HUES64 (cell line): ENCODE measurements at regions not wholly inside any gene's neighbourhood (a gene's known extent, or its start where the extent isn't known, plus 50 kb on each side); places are given as distances from the start of the nearest gene placed in this dataset.
A peak's percentile ranks its signal among the peaks of the same experiment; 100 is the strongest.

ENCODE experiments used
- H3K27ac ChIP-seq: 2 replicates; pipeline ENCODE4 v1.7.0; 2013; ENCODE audit warnings: low read depth, low read length, inconsistent platforms
- H3K27me3 ChIP-seq: 2 replicates; pipeline ENCODE4 v1.6.1; 2013; ENCODE audit warnings: mild to moderate bottlenecking, low read length; ENCODE audit not compliant: insufficient read depth
- H3K36me3 ChIP-seq: 2 replicates; pipeline ENCODE4 v1.6.1; 2013; ENCODE audit warnings: mild to moderate bottlenecking, low read length; ENCODE audit not compliant: insufficient read depth
- H3K4me1 ChIP-seq: 2 replicates; pipeline ENCODE4 v1.6.1; 2013; ENCODE audit warnings: mild to moderate bottlenecking, low read length, moderate library complexity; ENCODE audit not compliant: insufficient read depth
- H3K4me3 ChIP-seq: 2 replicates; pipeline ENCODE4 v1.5.1; 2013; ENCODE audit warnings: mild to moderate bottlenecking, low read length, moderate library complexity
- H3K9ac ChIP-seq: 2 replicates; pipeline ENCODE4 v1.6.1; 2013; ENCODE audit warnings: mild to moderate bottlenecking, low read depth, low read length
- H3K9me3 ChIP-seq: 2 replicates; pipeline ENCODE4 v1.6.1; 2013; ENCODE audit warnings: low read depth, low read length; ENCODE audit not compliant: insufficient read depth
- WGBS: fragments of 150-250, 120-280 bp; methylation state at CpG from one replicate; pipeline ENCODE4 v1.1.7; 2013; ENCODE audit warnings: missing lambda C conversion rate; 5-methylcytosine and 5-hydroxymethylcytosine counted together

DNA sequence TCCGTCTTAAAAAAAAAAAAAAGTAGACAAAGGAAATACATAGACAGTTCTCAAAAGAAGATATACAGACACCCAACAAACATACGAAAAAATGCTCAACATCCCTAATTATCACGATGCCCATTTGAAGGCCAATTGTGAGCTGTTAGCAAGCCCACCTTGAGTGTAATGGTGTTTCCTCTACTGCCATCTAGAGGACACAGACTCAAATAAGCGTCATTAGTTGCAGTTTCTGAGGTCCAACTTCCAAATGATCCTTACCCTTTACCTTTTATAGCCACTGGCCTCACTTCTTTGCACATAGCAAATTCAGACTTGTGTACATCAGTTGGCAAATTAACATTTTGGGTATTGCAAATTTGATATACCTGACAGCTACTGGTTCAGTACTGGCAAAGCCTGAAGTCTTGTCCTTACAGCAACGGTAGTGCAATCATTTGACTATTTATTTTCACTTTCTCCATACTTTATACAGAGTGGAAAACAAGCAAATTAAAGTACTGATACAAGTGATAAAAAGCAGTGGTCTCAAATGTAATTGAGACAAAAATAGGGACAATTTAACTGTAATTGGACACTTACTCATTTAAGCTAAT, 536.3 kb upstream of the EEF2KMT start:
- Histone ChIP-seq H3K36me3 (no peaks in the 10 kb centered on the region), H3K27me3 (no peaks in the 10 kb centered on the region), H3K4me3 (no peak overlapping the region), H3K4me1 (peaks cover 7% of the 10 kb centered on the region; the same call in 1 of the 2 replicates), H3K27ac (no peak overlapping the region), H3K9me3 (no peaks in the 10 kb centered on the region), H3K9ac (no peak overlapping the region)
- 36% methylated on average over 4 of the region's 5 CpGs for WGBS

- H3K27ac ChIP-seq = no peak overlapping the region
- H3K4me1 ChIP-seq = no peaks in the 10 kb centered on the region
- no peaks in the 10 kb centered on the region for H3K27me3 ChIP-seq
- peaks cover 3% of the 10 kb centered on the region; the same call in 1 of the 2 replicates for H3K9me3 ChIP-seq
- no peaks in the 10 kb centered on the region for H3K36me3 ChIP-seq
- WGBS = 98% methylated on average over 9 of the region's 9 CpGs
- H3K9ac ChIP-seq = no peak overlapping the region
- H3K4me3 ChIP-seq = no peak overlapping the region
Measured at GRCh38 chr16:5622234-5622884, 524.8 kb upstream of the EEF2KMT start.

- no peak overlapping the region for H3K4me3 ChIP-seq
- 87% methylated on average over 4 of the region's 4 CpGs for WGBS
Measured at GRCh38 chr16:5621826-5622225, 524.2 kb upstream of the EEF2KMT start.

DNA sequence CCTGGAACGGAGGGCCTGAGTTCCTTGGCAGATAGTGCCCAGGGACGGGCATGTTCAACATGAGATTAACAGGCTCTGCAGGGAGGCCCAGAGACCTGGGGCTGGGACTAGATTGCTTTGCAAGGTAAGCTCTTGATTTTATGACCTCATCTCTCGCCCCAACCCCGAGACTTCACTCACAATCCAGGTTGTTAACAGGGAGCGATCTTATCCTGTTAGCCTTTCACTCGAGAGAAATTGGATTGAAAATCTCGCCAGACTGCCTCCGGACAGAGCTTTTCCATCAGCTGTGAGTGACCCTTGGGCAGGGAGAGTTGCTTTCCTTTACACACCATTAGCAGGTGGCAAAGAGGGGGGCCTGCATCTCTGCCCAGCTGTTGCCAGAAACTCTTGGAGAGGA, 521.7 kb upstream of the EEF2KMT start:
- Histone ChIP-seq H3K9me3 (no peaks in the 10 kb centered on the region), H3K9ac (no peak overlapping the region), H3K27me3 (no peaks in the 10 kb centered on the region), H3K4me3 (no peak overlapping the region), H3K4me1 (no peaks in the 10 kb centered on the region), H3K27ac (no peak overlapping the region), H3K36me3 (no peaks in the 10 kb centered on the region)
- WGBS = 93% methylated on average over 8 of the region's 8 CpGs

More at GRCh38 chr16:5621826-5622225, 524.2 kb upstream of the EEF2KMT start:
- Histone ChIP-seq H3K4me1 (no peaks in the 10 kb centered on the region), H3K27me3 (no peaks in the 10 kb centered on the region), H3K9me3 (no peaks in the 10 kb centered on the region), H3K9ac (no peak overlapping the region), H3K27ac (no peak overlapping the region), H3K36me3 (no peaks in the 10 kb centered on the region)

- Histone ChIP-seq H3K27me3 (no peaks in the 10 kb centered on the region), H3K27ac (no peak overlapping the region), H3K4me3 (no peak overlapping the region), H3K4me1 (no peaks in the 10 kb centered on the region), H3K9ac (no peak overlapping the region), H3K36me3 (no peaks in the 10 kb centered on the region), H3K9me3 (no peaks in the 10 kb centered on the region)
- 71% methylated on average over 6 of the region's 6 CpGs for WGBS
Measured at GRCh38 chr16:5616841-5617240, 519.2 kb upstream of the EEF2KMT start.

DNA sequence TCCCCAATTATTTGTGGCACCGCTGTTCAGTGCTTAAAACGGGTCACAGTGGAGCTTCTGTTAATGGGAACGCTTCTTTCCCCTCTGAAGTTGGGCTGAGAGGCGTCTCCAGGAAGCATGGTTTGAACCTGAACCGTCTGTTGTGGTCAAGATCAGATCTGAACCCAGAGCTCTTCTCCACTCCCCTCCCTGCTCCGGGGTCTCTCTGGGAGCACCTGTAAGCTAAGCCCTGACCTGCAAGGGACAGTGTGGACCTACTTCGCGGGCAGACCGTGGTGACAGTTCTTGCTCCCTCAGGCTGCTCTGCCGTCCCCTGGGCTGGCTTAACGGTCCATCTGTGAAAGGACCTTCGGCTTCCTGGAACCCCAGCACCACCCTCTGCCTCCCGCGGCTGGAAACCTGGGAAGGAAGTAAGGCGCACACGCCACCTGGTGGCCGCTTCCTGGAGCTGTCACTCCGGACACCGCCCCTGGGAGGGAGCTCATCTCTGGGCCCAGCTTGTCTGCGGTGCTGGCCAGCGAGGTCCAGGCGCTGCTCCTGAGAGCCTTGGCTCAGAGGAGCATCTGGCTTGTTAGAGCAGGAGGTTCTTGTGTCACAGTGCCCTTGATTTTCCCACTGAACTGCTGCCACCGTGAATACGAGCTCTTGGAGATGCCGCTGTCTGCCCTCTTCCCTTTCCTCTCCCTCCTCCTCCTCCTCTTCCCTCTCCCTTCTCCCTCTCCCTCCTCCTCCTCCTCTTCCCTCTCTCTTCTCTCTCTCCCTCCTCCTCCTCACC, 518.5 kb upstream of the EEF2KMT start:
- no peak overlapping the region for H3K27ac ChIP-seq
- no peaks in the 10 kb centered on the region for H3K27me3 ChIP-seq
- WGBS = 19% methylated on average over 25 of the region's 25 CpGs
- H3K9me3 ChIP-seq = no peaks in the 10 kb centered on the region
- H3K4me3 ChIP-seq = peak overlapping the region; percentile 55
- no peak overlapping the region for H3K9ac ChIP-seq
- no peaks in the 10 kb centered on the region for H3K36me3 ChIP-seq
- no peaks in the 10 kb centered on the region for H3K4me1 ChIP-seq

GRCh38 chr16:5607169-5607568, 509.6 kb upstream of the EEF2KMT start:
- H3K9ac ChIP-seq = no peak overlapping the region
- WGBS = 85% methylated on average over 12 of the region's 12 CpGs
- no peak overlapping the region for H3K4me3 ChIP-seq
- H3K9me3 ChIP-seq = no peaks in the 10 kb centered on the region
- H3K36me3 ChIP-seq = no peaks in the 10 kb centered on the region
- 0 out of 2 replicates have a peak, but pooled peaks cover 4% of the 10 kb centered on the region for H3K4me1 ChIP-seq
- no peaks in the 10 kb centered on the region for H3K27me3 ChIP-seq
- no peak overlapping the region for H3K27ac ChIP-seq

DNA sequence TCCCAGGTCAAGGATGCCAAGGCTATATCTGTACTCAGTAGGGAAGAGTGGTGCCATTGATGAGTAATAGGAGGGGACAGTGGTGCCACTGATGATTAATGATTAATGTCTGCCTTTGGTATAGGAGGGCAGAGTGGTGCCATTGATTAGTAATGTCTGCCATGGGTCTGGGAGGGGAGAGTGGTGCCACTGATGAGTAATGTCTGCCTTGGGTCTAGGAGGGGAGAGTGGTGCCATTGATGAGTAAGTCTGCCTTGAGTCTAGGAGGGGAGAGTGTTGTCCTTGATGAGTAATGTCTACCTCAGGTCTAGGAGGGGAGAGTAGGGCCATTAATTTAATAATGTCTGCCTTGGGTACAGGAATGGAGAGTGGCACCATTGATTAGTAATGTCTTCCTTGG, 507.8 kb upstream of the EEF2KMT start:
- Histone ChIP-seq H3K9me3 (no peaks in the 10 kb centered on the region), H3K27ac (no peak overlapping the region), H3K27me3 (no peaks in the 10 kb centered on the region), H3K4me3 (no peak overlapping the region), H3K4me1 (0 out of 2 replicates have a peak, but pooled peaks cover 4% of the 10 kb centered on the region), H3K9ac (no peak overlapping the region), H3K36me3 (no peaks in the 10 kb centered on the region)

DNA sequence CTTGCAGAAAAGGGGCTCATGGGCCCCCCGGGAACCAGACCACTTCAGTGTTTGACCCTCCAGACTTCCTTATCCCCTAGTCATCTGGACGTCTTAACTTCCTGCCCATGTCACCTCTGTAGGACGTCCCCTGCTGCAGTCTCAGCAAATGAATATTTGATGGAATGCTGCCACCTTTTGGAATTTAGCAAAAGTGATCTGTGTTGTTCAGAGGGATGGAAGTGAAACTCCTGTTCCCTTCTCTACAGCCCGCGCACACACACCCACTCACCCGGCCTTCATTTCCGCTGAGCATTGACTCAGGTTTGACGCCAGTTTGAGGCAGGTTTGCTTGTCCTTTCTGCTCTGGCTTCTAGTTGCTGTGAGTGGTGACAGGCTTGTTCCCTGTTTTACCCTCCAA, 507.2 kb upstream of the EEF2KMT start:
- H3K36me3 ChIP-seq = no peaks in the 10 kb centered on the region
- H3K27me3 ChIP-seq = no peaks in the 10 kb centered on the region
- H3K4me1 ChIP-seq = 0 out of 2 replicates have a peak, but pooled peaks cover 4% of the 10 kb centered on the region
- H3K9me3 ChIP-seq = no peaks in the 10 kb centered on the region
- H3K4me3 ChIP-seq = no peak overlapping the region
- H3K27ac ChIP-seq = no peak overlapping the region
- H3K9ac ChIP-seq = no peak overlapping the region
- 72% methylated on average over 8 of the region's 8 CpGs for WGBS

DNA sequence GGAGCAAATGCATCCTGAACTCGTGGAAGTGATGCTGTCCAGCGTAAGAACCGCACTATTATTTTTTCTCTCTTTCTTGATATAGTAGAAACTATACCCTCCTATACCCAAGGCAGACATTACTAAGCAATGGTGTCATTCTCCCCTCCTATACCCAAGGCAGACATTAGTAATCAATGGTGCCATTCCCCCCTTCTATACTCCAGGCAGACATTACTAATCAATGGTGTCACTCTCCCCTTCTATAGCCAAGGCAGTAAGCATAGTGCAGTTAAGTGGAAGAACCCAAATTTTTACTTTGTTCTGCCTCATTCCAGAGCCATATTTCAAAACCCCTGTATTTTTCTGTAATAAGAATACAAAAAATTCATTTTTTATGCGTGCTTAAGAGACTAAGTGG, 506.2 kb upstream of the EEF2KMT start:
- H3K36me3 ChIP-seq = no peaks in the 10 kb centered on the region
- 98% methylated on average over 4 of the region's 4 CpGs for WGBS
- H3K9me3 ChIP-seq = no peaks in the 10 kb centered on the region
- H3K27ac ChIP-seq = no peak overlapping the region
- H3K4me1 ChIP-seq = 0 out of 2 replicates have a peak, but pooled peaks cover 4% of the 10 kb centered on the region
- H3K9ac ChIP-seq = no peak overlapping the region
- no peaks in the 10 kb centered on the region for H3K27me3 ChIP-seq
- H3K4me3 ChIP-seq = no peak overlapping the region

GRCh38 chr16:5601957-5602356, 504.4 kb upstream of the EEF2KMT start:
- H3K9ac ChIP-seq = no peak overlapping the region
- WGBS = 70% methylated on average over 1 of the region's 1 CpG
- no peaks in the 10 kb centered on the region for H3K9me3 ChIP-seq
- 0 out of 2 replicates have a peak, but pooled peaks cover 4% of the 10 kb centered on the region for H3K4me1 ChIP-seq
- H3K27me3 ChIP-seq = no peaks in the 10 kb centered on the region
- no peak overlapping the region for H3K4me3 ChIP-seq
- no peak overlapping the region for H3K27ac ChIP-seq
- no peaks in the 10 kb centered on the region for H3K36me3 ChIP-seq
